ENCODE measurements at regions not wholly inside any gene's neighbourhood (a gene's known extent, or its start where the extent isn't known, plus 50 kb on each side); places are given as distances from the start of the nearest gene placed in this dataset.
"Not testable (repeated sequence)": the region's sequence is repeated elsewhere in the genome, so short reads cannot be mapped to it uniquely, and the experiment has no call there.

DNA sequence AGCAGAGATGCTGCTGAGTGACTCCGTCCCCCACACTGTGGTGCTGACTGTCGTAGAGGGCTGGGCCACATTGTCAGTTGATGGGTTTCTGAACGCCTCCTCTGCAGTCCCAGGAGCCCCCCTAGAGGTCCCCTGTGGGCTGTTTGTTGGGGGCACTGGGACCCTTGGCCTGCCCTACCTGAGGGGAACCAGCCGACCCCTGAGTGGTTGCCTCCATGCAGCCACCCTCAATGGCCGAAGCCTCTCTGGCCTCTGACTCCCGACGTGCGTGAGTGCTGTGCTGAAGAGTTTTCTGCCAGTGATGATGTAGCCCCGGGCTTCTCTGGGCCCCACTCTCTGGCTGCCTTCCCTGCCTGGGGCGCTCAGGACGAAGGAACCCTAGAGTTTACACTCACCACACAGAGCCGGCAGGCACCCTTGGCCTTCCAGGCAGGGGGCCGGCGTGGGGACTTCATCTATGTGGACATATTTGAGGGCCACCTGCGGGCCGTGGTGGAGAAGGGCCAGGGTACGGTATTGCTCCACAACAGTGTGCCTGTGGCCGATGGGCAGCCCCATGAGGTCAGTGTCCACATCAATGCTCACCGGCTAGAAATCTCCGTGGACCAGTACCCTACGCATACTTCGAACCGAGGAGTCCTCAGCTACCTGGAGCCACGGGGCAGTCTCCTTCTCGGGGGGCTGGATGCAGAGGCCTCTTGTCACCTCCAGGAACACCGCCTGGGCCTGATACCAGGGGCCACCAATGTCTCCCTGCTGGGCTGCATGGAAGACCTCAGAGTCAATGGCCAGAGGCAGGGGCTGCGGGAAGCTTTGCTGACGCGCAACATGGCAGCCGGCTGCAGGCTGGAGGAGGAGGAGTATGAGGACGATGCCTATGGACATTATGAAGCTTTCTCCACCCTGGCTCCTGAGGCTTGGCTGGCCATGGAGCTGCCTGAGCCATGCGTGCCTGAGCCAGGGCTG, 181.1 kb downstream of the TBC1D2B start:
- not testable (repeated sequence) for DNase-seq

DNA sequence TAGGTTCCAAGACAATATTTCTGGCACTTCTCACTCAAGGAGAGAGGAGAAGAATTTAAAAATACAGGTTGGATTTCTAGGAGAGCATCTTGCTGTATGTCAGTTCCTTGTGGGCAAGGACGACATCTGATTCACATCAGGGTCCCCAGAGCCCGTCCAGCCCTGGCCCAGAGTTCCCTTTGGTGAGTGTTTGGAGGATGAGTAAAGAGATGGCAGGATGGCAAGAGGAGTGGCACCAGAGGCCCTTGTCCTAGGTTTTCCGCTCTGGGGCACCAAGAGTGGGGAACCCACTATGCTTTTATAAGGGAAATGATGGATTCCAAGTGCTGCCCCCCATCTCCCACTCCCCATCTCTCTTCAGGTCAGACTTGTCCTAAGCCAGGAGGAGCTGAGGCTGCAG, 181.8 kb downstream of the TBC1D2B start:
- no peak for DNase-seq

GRCh38 chr15:77895145-77895544, 182.4 kb downstream of the TBC1D2B start:
- DNase-seq: not testable (repeated sequence)

- not testable (repeated sequence) for DNase-seq
These were observed 183.6 kb downstream of the TBC1D2B start for GRCh38 chr15:77893671-77894640.

DNA sequence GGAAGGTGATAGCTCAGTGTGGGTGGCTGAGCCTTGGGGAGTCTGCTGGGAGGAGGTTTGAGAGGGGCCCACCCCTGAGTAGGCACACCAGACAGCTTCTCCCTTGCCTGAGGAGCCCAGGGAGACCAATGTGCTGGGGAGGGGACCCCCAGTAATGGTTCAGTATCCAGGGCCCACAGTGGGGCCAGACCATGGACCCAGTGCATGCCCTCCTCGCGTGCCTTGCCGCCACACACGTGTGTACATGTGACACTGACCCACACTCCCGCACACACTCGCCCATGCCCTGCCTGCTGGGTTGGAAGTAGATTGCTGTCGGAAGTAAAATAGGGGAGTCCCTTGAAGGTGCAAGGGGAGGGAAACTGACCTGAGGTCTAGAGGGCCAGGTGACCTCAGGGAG, 184.3 kb downstream of the TBC1D2B start:
- not testable (repeated sequence) for DNase-seq

- DNase-seq: no peak
These were observed 185.2 kb downstream of the TBC1D2B start for GRCh38 chr15:77892335-77892734.

GRCh38 chr15:77891862-77892261, 185.6 kb downstream of the TBC1D2B start:
- not testable (repeated sequence) for DNase-seq

GRCh38 chr15:77890911-77891801, 186.4 kb downstream of the TBC1D2B start:
- DNase-seq: not testable (repeated sequence)

GRCh38 chr15:77889828-77890725, 187.4 kb downstream of the TBC1D2B start:
- not testable (repeated sequence) for DNase-seq

GRCh38 chr15:77889009-77889806, 188.3 kb downstream of the TBC1D2B start:
- DNase-seq: no peak

- DNase-seq: not testable (repeated sequence)
These were observed 189.7 kb downstream of the TBC1D2B start for GRCh38 chr15:77887563-77888429.

- DNase-seq: no peak
These were observed 190.6 kb downstream of the TBC1D2B start for GRCh38 chr15:77886805-77887448.

- not testable (repeated sequence) for DNase-seq
These were observed 191.5 kb downstream of the TBC1D2B start for GRCh38 chr15:77885877-77886500.

DNA sequence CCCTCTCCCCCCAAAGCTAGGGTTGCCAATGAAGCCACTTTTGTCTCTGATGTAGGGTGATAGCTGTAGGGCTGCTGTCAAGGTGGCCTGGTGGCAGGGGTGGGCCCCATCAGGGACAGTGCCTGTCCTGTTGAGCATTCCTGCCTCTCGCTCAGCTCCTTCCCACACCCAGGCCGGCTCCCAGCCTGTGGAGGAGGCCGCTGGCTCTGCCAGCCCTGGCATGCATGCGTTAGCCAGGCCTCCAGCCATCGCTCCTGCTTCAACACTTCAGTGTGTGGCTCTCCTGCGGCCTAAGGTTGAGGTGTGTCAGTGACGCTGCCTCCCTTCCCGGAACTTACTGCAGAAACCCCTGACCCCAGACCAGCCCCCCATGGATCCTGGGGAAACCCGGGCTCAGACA, 194.5 kb downstream of the TBC1D2B start:
- DNase-seq: not testable (repeated sequence)

- DNase-seq: no peak
These were observed 195.6 kb downstream of the TBC1D2B start for GRCh38 chr15:77881950-77882349.

GRCh38 chr15:77881535-77881934, 196.0 kb downstream of the TBC1D2B start:
- DNase-seq: not testable (repeated sequence)

- not testable (repeated sequence) for DNase-seq
These were observed 198.0 kb downstream of the TBC1D2B start for GRCh38 chr15:77879466-77879865.

Measured in 8988T (cell line).